Stimulated activated CD8-positive, alpha-beta memory T cell treated with anti-CD3 and anti-CD28 coated beads, Interleukin-12 subunit alpha, Interleukin-12 subunit beta, amount 100 ng/mL, for 4 hours (primary cell): ENCODE measurements at regions not wholly inside any gene's neighbourhood (a gene's known extent, or its start where the extent isn't known, plus 50 kb on each side); places are given as distances from the start of the nearest gene placed in this dataset.
"Not testable (repeated sequence)": the region's sequence is repeated elsewhere in the genome, so short reads cannot be mapped to it uniquely, and the experiment has no call there.

ENCODE experiments used
- DNase-seq: peaks from one replicate; pipeline ENCODE4 v3.0.0-alpha.2; 2020; ENCODE audit warnings: low read depth

DNA sequence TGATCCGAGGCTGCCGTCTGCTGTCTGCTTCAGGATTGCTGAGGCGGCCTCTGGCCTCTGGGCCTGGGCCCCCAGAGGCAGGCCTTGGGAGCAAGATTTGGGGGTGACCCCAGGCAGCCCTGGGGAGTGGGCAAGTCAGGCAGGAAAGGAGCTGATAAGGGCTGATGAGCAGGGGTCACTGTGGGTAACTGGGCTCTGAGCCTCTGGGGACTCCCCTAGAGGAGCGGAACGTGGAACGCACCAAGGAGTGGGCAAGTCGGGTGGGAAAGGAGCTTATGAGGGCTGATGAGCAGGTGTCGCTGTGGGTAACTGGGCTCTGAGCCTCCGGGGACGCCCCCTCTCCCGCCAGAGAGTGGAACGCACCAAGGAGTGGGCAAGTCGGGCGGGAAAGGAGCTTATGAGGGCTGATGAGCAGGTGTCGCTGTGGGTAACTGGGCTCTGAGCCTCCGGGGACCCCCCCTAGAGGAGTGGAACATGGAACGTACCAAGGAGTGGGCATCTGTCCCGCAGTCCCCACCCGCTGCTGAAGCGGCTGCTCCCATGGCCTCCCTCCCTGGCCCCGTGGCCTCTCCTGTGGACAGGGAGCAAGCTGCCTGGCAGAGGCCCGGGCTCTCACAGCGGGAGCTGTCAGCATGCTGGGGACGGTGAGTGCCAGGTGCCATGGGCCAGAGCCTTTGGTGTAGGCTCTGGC is 152.3 kb upstream of the ZNF469 start:
- not testable (repeated sequence) for DNase-seq

GRCh38 chr16:88230967-88231615 is 151.7 kb upstream of the ZNF469 start:
- not testable (repeated sequence) for DNase-seq

DNA sequence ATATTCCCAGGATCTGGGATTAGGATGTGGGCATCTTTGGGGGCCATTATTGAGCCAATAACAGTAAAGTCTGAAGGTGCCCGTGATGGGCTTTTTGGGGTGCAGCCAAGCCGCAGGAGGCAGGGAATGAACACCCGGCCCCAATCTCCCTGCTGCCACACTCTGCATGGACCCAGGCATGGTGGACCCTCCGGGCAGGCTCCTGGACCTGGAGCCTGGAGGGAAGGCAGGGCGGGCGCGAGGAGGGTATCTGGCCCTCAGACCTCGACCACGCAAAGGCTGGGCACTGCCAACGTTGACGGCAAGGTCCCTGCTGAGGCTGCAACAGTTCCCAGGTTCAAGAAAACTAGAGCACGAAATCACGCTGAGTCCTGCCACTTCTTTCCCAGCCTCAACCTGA is 150.9 kb upstream of the ZNF469 start:
- not testable (repeated sequence) for DNase-seq

- DNase-seq, result not testable (repeated sequence)
Measured at GRCh38 chr16:88232401-88233258, 150.1 kb upstream of the ZNF469 start.

- not testable (repeated sequence) for DNase-seq
Measured at GRCh38 chr16:88233621-88234420, 148.9 kb upstream of the ZNF469 start.

GRCh38 chr16:88234421-88235271 is 148.1 kb upstream of the ZNF469 start:
- DNase-seq, result not testable (repeated sequence)

DNA sequence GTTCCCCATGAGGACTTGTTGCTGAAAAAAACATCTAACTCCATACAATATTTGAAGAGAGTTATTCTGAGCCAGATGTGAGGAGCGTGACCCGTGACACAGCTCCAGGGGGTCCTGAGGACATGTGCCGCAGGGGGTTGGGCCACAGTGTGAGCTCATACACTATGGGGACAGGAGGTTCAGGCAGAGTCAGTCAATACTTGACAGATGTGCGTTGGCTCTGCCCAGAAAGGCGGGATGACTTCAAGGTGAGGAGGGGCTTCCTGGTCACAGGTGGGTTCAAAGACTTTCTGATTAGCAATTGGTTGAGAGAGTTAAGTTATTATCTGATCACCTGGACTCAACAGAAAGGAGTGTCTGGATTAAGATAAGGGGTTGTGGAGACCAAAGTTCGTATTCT is 147.1 kb upstream of the ZNF469 start:
- DNase-seq, result not testable (repeated sequence)

DNA sequence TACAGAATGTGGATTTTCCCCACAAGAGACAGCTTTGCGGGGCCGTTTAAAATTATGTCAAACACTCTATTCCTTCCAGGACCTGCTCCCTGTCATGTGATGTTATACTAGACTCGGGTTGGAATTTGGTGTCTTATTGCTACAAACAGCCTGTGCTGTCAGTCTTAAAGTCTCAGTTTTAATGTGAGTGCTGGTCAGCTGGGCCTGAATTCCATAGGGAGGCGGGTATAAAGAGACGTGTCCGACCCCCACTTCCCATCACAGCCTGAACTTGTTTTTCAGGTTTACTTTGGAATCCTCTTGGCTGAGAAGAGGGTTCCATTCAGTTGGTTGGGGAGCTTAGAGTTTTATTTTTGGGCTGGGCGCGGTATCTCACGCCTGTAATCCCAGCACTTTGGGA is 146.5 kb upstream of the ZNF469 start:
- DNase-seq, result not testable (repeated sequence)

DNA sequence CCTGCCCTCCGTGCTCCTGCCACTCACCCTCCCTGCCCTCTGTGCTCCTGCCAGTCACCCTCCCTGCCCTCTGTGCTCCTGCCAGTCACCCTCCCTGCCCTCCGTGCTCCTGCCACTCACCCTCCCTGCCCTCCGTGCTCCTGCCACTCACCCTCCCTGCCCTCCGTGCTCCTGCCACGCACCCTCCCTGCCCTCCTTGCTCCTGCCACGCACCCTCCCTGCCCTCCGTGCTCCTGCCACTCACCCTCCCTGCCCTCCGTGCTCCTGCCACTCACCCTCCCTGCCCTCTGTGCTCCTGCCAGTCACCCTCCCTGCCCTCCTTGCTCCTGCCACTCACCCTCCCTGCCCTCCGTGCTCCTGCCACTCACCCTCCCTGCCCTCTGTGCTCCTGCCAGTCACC is 145.4 kb upstream of the ZNF469 start:
- not testable (repeated sequence) for DNase-seq

DNA sequence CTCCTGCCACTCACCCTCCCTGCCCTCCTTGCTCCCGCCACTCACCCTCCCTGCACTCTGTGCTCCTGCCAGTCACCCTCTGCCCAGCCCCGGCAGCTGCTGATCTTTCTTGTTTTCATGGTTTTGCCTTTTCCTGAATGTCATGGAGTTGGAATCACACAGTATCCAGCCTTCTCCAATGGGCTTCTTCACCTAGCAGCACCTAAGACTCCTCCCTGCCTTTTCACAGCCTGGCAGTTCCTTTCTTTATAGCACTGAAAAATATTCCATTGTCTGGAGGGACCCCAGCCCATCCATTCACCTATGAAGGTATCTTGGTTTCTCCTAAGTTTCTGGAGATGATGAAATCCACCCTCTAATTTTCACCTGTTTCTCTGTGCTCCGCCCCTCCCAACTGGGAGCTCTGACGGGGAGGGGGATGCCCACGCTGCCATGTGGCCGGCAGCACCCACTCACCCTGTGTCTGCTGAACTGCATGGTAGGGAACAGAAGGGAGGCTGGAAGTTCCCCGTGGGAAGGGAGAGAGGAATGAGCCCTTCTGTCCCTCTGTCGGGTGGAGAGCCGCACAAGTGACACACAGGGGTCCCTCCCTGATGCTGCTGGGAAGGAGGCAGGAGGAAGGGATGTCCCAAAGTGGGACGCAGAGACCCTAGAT is 144.9 kb upstream of the ZNF469 start:
- not testable (repeated sequence) for DNase-seq

DNA sequence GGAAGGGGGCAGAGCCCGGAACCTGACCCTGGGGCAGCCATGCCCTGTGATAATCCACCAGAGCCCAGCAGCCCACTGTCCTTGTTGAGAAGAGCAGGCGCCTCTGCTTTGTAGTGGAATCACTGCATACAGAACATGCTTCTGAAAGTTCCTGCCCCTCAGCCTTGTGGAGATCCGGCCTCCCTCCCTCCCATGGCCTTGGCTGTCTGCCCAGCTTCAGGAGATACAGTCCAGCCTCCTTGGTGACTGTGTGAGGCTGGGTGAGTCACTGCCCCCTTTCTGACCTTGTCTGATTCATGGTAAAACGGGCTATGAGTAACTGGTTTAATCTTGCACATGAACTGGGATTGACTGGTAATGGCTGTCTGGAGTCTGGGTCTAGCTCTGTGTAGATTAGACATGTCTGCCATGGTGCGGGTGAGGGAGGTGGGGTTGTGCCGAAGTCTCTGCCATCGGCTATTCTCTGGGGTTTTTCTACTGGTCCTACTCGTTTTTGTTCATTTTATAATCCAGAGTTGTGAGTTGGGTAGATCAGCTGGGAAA is 144.0 kb upstream of the ZNF469 start:
- DNase-seq, result not testable (repeated sequence)

GRCh38 chr16:88240118-88240517 is 142.6 kb upstream of the ZNF469 start:
- not testable (repeated sequence) for DNase-seq

- not testable (repeated sequence) for DNase-seq
Measured at GRCh38 chr16:88240776-88241175, 142.0 kb upstream of the ZNF469 start.

GRCh38 chr16:88241404-88242311 is 141.1 kb upstream of the ZNF469 start:
- DNase-seq, result not testable (repeated sequence)

DNA sequence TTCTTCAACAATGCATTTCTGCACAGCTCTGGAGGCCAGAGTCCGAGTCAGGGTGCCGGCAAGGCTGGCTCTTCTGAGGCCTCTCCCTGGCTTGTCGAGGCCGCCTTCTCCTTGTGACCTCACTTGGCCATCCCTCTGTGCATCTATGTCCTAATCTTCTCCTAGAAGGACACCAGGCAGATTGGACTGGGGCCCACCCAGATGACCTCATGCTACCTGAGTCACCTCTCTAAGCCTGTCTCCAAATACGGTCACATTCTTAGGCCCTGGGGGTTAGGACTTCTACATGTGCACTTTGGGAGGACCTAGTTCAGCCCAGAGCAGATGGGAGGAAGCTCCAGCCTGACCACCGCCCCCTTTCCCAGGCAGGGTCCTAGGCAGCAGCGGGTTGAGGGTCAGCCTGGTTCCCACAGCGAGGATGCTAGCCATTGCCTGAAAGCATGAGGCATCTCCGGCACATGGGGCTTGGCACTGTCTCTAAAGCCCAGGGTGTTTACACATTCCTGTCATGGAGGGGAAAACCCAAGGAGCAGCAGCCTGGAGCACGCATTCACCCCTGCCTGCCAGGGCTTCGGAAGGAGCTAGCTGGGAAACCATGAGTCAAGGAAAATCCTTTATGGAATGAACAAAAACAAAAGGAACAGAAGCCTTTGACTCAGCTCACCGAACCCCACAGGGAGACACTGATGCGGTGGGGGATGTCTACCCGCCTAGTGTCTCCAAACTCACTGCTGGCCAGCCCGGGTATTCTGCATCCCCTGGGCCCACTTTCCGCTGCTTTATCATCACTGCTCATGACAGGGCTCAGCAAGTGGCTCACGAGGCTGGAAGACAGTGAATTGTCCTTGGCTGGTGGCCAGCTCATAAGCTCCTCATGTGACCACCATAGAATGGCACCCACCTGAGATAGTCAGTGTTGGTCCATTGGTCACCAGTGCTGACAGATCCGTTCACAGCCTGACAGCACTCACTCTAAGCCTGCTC is 140.2 kb upstream of the ZNF469 start:
- DNase-seq, result not testable (repeated sequence)

- DNase-seq, result not testable (repeated sequence)
Measured at GRCh38 chr16:88243921-88244320, 138.8 kb upstream of the ZNF469 start.

DNA sequence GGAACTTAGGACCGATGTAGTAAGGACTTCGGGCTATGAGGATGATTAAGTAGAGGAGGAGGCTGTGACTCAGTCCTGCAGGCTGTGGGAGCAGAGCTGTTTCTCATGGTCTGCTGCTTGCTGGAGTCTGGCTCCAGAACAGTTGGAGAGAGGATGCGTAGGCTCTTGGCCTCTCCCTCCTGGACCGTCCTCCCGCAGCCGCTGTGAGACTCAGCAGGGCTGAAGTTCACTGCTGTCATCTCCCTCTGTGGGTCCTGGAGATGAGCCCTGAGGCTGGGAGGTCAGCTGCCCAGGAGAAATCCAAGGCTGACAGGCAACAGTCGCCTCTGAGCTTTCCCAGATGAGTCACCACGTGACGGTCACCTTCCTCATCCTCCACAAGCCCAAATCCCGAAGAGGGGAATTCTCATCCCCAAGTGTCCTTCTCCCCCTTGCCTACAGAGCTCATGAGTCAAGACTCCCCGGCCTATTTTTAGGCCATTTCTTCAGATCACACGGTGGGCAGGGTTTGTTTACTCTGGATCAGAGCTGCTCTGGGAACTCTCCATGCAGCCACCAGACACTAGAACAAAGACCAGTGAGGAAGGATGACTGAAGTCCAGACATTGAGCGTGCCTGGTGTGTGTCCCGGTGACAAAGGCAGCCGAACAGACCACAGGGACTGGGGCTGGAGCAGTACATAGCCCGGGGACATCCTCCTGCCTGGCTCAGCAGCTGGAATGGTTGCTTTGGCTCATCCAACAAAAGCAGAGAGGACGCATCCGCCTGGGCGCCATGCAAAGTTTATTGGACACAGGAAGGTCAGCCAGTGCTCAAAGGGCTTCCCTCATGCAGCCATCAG is 137.3 kb upstream of the ZNF469 start:
- not testable (repeated sequence) for DNase-seq
